ENCODE measurements at regions not wholly inside any gene's neighbourhood (a gene's known extent, or its start where the extent isn't known, plus 50 kb on each side); places are given as distances from the start of the nearest gene placed in this dataset.

DNA sequence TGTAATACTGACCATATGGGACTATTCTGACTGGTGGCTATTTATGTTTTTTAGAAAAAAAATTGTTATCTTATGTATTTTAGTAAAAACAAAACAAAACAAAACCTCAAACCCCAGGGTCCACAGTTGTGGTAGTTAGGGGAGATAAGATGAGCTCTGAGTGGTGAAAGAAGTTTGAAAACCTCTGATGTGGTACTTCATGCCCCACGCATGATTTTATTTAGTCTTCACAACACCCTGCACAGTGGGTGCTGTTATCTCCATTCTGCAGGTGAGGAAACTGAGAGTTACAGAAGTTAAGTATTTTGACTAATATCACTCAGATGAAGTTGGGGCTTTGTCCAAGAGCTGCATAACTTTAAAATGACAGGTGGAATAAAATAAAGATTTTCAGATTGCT, 230.6 kb upstream of the TRPC5 start:
- no peaks in the 10 kb centered on the region for H3K9me3 ChIP-seq (ENCODE audit: low read length)
- DNase-seq (no peak), ATAC-seq (no peak)
- H3K79me2 ChIP-seq (ENCODE audit: low read length): no peaks in the 10 kb centered on the region
- no peaks in the 10 kb centered on the region for H3K9me2 ChIP-seq (replicated peaks; ENCODE audit: low read length)
- H3K4me1 ChIP-seq (ENCODE audit: insufficient read depth, low read length): no peaks in the 10 kb centered on the region
- no peak overlapping the region for H3K4me2 ChIP-seq (ENCODE audit: low read length)
- no peak for TF ChIP-seq EZH2 (IDR thresholded peaks at IDR 0.05; ENCODE audit: low read length, unreplicated experiment)
- TF ChIP-seq, protein P1, sequence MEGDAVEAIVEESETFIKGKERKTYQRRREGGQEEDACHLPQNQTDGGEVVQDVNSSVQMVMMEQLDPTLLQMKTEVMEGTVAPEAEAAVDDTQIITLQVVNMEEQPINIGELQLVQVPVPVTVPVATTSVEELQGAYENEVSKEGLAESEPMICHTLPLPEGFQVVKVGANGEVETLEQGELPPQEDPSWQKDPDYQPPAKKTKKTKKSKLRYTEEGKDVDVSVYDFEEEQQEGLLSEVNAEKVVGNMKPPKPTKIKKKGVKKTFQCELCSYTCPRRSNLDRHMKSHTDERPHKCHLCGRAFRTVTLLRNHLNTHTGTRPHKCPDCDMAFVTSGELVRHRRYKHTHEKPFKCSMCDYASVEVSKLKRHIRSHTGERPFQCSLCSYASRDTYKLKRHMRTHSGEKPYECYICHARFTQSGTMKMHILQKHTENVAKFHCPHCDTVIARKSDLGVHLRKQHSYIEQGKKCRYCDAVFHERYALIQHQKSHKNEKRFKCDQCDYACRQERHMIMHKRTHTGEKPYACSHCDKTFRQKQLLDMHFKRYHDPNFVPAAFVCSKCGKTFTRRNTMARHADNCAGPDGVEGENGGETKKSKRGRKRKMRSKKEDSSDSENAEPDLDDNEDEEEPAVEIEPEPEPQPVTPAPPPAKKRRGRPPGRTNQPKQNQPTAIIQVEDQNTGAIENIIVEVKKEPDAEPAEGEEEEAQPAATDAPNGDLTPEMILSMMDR (conservative IDR thresholded peaks at IDR 0.05; ENCODE audit: low read depth, low read length): no peak
- BruUV-seq (replicated peaks): no TSS peak
- H3K27me3 ChIP-seq (ENCODE audit: low read length): no peaks in the 10 kb centered on the region
- H3K27ac ChIP-seq (ENCODE audit: low read length): no peak overlapping the region
- no peak overlapping the region for H3K9ac ChIP-seq (ENCODE audit: low read length)
- intact Hi-C loops (cut with micrococcal nuclease): no loop called here
- H2AFZ ChIP-seq (ENCODE audit: low read length): no peak overlapping the region
- ChIA-PET POLR2A (ENCODE audit: unreplicated experiment) (no interaction called here), CTCF (no interaction called here)
- no peaks in the 10 kb centered on the region for H4K20me1 ChIP-seq (ENCODE audit: low read length)
- no peaks in the 10 kb centered on the region for H3K36me3 ChIP-seq (ENCODE audit: low read depth, low read length)
- no peak overlapping the region for H3K4me3 ChIP-seq (ENCODE audit: low read length)
- no peaks in the 10 kb centered on the region for H3F3A ChIP-seq (ENCODE audit: low read length, unreplicated experiment)

DNA sequence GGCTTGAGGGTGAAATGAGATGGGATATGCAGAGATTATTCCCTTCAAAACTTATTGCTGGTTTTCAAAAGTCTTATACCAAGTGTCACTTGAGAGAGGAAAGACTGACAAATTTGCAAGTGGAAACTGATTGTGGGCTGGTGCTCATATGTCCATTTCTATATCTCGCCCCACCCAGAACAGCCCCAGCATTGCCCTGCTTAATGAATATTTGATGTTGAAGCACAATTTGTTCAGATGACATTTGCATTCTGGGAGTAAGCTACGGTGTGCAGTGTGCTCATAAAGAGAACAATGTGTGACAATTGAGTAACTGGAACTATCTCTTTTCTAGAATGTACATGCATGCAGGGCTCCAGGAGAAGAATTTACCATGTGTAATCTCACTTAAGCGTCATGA, 223.5 kb upstream of the TRPC5 start:
- no TSS peak for BruUV-seq (replicated peaks)
- Histone ChIP-seq H3K9me2 (replicated peaks; ENCODE audit: low read length) (no peaks in the 10 kb centered on the region), H3K79me2 (ENCODE audit: low read length) (no peaks in the 10 kb centered on the region), H4K20me1 (ENCODE audit: low read length) (no peaks in the 10 kb centered on the region), H3K9me3 (ENCODE audit: low read length) (no peaks in the 10 kb centered on the region), H3K9ac (ENCODE audit: low read length) (no peak overlapping the region), H3K4me3 (ENCODE audit: low read length) (no peak overlapping the region), H3K4me1 (ENCODE audit: insufficient read depth, low read length) (no peaks in the 10 kb centered on the region), H2AFZ (ENCODE audit: low read length) (no peak overlapping the region), H3F3A (ENCODE audit: low read length, unreplicated experiment) (no peaks in the 10 kb centered on the region), H3K27ac (ENCODE audit: low read length) (no peak overlapping the region), H3K36me3 (ENCODE audit: low read depth, low read length) (no peaks in the 10 kb centered on the region), H3K4me2 (ENCODE audit: low read length) (no peak overlapping the region), H3K27me3 (ENCODE audit: low read length) (no peaks in the 10 kb centered on the region)
- ChIA-PET POLR2A (ENCODE audit: unreplicated experiment) (no interaction called here), CTCF (no interaction called here)
- ATAC-seq (no peak), DNase-seq (no peak)
- TF ChIP-seq, protein P1 (conservative IDR thresholded peaks at IDR 0.05; ENCODE audit: low read depth, low read length): no peak
- TF ChIP-seq EZH2 (IDR thresholded peaks at IDR 0.05; ENCODE audit: low read length, unreplicated experiment) (no peak), EZH2phosphoT487 (IDR thresholded peaks at IDR 0.05; ENCODE audit: borderline replicate concordance, low read length) (no peak)
- intact Hi-C loops (cut with micrococcal nuclease): no loop called here

DNA sequence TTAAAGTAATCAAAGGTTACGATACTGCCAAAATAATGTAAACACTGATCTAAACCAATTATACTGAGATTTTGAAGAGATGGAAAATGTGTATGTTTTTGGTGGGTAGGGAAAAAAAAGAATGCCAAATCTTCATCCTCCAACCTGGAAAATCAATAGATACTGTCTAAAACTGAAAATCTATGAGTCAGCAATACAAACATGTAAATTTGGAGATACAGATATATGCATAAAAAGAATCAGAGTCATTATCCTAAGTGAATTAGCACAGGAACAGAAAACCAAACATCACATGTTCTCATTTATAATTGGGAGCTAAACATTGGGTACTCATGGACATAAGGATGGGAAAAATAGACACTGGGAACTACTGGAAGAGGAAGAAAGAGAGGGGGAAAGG, 197.4 kb upstream of the TRPC5 start:
- Histone ChIP-seq H3K9me2 (replicated peaks; ENCODE audit: low read length) (no peaks in the 10 kb centered on the region), H3K4me2 (ENCODE audit: low read length) (no peak overlapping the region), H3K27ac (ENCODE audit: low read length) (no peak overlapping the region), H3K79me2 (ENCODE audit: low read length) (no peaks in the 10 kb centered on the region), H3K9ac (ENCODE audit: low read length) (no peak overlapping the region), H3K4me3 (ENCODE audit: low read length) (no peak overlapping the region), H2AFZ (ENCODE audit: low read length) (no peak overlapping the region), H4K20me1 (ENCODE audit: low read length) (no peaks in the 10 kb centered on the region), H3K36me3 (ENCODE audit: low read depth, low read length) (no peaks in the 10 kb centered on the region), H3K9me3 (ENCODE audit: low read length) (no peaks in the 10 kb centered on the region), H3K4me1 (ENCODE audit: insufficient read depth, low read length) (no peaks in the 10 kb centered on the region), H3K27me3 (ENCODE audit: low read length) (no peaks in the 10 kb centered on the region), H3F3A (ENCODE audit: low read length, unreplicated experiment) (no peaks in the 10 kb centered on the region)
- ChIA-PET POLR2A (ENCODE audit: unreplicated experiment) (no interaction called here), CTCF (no interaction called here)
- ATAC-seq (no peak), DNase-seq (no peak)
- no TSS peak for BruUV-seq (replicated peaks)
- TF ChIP-seq, protein P1 (conservative IDR thresholded peaks at IDR 0.05; ENCODE audit: low read depth, low read length): no peak
- no peak for TF ChIP-seq EZH2 (IDR thresholded peaks at IDR 0.05; ENCODE audit: low read length, unreplicated experiment)
- no peak for TF ChIP-seq EZH2phosphoT487 (IDR thresholded peaks at IDR 0.05; ENCODE audit: borderline replicate concordance, low read length)
- intact Hi-C loops (cut with micrococcal nuclease): no loop called here

Measured in PC-3 (cell line).